ENCODE measurements at regions not wholly inside any gene's neighbourhood (a gene's known extent, or its start where the extent isn't known, plus 50 kb on each side); places are given as distances from the start of the nearest gene placed in this dataset.
"Not testable (repeated sequence)": the region's sequence is repeated elsewhere in the genome, so short reads cannot be mapped to it uniquely, and the experiment has no call there.

GRCh38 chr16:8068225-8068624 is 522.1 kb downstream of the TMEM114 start:
- not testable (repeated sequence) for TF ChIP-seq USF2 (IDR thresholded peaks at IDR 0.05); CTCF (IDR thresholded peaks at IDR 0.05); JUNB (IDR thresholded peaks at IDR 0.05); RFX5 (IDR thresholded peaks at IDR 0.05); FOSB (CRISPR knock-in tag; IDR thresholded peaks at IDR 0.05); POLR2A (IDR thresholded peaks at IDR 0.05; ENCODE audit: low read length); RCOR1 (IDR thresholded peaks at IDR 0.05; ENCODE audit: low read depth, low read length); BCL3 (IDR thresholded peaks at IDR 0.05); SMC3 (IDR thresholded peaks at IDR 0.05); CHD4 (IDR thresholded peaks at IDR 0.05; ENCODE audit: borderline replicate concordance); CHD2 (IDR thresholded peaks at IDR 0.05; ENCODE audit: low read length, partially characterized antibody); ZFP36 (IDR thresholded peaks at IDR 0.05; ENCODE audit: borderline replicate concordance, partially characterized antibody); EP300 (IDR thresholded peaks at IDR 0.05); REST (IDR thresholded peaks at IDR 0.05)

Data from A549 (cell line).